ENCODE measurements at regions not wholly inside any gene's neighbourhood (a gene's known extent, or its start where the extent isn't known, plus 50 kb on each side); places are given as distances from the start of the nearest gene placed in this dataset.

GRCh38 chr17:65413390-65413789 is 148.1 kb downstream of the AXIN2 start:
- no peak overlapping the region for H3K4me3 ChIP-seq
- DNase-seq (no peak), ATAC-seq (no peak)
- H3K9me3 ChIP-seq, result no peaks in the 10 kb centered on the region
- H3K36me3 ChIP-seq (ENCODE audit: insufficient read depth in 1 of 2, low read depth in 1 of 2), result no peaks in the 10 kb centered on the region
- intact Hi-C loops (cut with DNase I), result loop anchor here in 1 of 2 donors (10.0 kb wide), 1 partner anchor 119 kb away; no protein-coding TSS in a partner anchor
- H3K27me3 ChIP-seq (ENCODE audit: insufficient read depth in 3 of 3, low read length in 2 of 3), result no peaks in the 10 kb centered on the region
- H3K4me1 ChIP-seq, result peaks cover under 1% of the 10 kb centered on the region
- WGBS, 3 donors, result 85 to 93% (median 93%) methylated on average over 2 of the region's 2 CpGs
- TF ChIP-seq CTCF (IDR thresholded peaks at IDR 0.05), result no peak
- H3K27ac ChIP-seq, result no peak overlapping the region

GRCh38 chr17:65409381-65409780 is 152.1 kb downstream of the AXIN2 start:
- 70 to 83% (median 76%) methylated on average over 1 of the region's 1 CpG for WGBS, 3 donors
- H3K27me3 ChIP-seq (ENCODE audit: insufficient read depth in 3 of 3, low read length in 2 of 3), result no peaks in the 10 kb centered on the region
- no peak overlapping the region for H3K27ac ChIP-seq
- intact Hi-C loops (cut with DNase I), result no loop called here
- ATAC-seq (no peak), DNase-seq (no peak)
- H3K4me3 ChIP-seq, result no peak overlapping the region
- peaks cover 14% of the 10 kb centered on the region for H3K4me1 ChIP-seq
- no peaks in the 10 kb centered on the region for H3K36me3 ChIP-seq (ENCODE audit: insufficient read depth in 1 of 2, low read depth in 1 of 2)
- TF ChIP-seq CTCF (IDR thresholded peaks at IDR 0.05), result no peak
- no peaks in the 10 kb centered on the region for H3K9me3 ChIP-seq

- no peaks in the 10 kb centered on the region for H3K27me3 ChIP-seq (ENCODE audit: insufficient read depth in 3 of 3, low read length in 2 of 3)
Measured at GRCh38 chr17:65408050-65408449, 153.4 kb downstream of the AXIN2 start.

GRCh38 chr17:65407017-65407416 is 154.4 kb downstream of the AXIN2 start:
- intact Hi-C loops (cut with DNase I), result no loop called here
- Histone ChIP-seq H3K4me1 (peaks cover 14% of the 10 kb centered on the region), H3K27me3 (ENCODE audit: insufficient read depth in 3 of 3, low read length in 2 of 3) (no peaks in the 10 kb centered on the region), H3K4me3 (no peak overlapping the region), H3K27ac (no peak overlapping the region), H3K9me3 (no peaks in the 10 kb centered on the region), H3K36me3 (ENCODE audit: insufficient read depth in 1 of 2, low read depth in 1 of 2) (no peaks in the 10 kb centered on the region)
- peak in 3 of 4 donors; percentile 64 to 89 (median 87) for ATAC-seq
- 42 to 62% (median 43%) methylated on average over 4 of the region's 4 CpGs for WGBS, 3 donors
- TF ChIP-seq CTCF (IDR thresholded peaks at IDR 0.05), result no peak
- DNase-seq, result no peak

More at GRCh38 chr17:65408050-65408449, 153.4 kb downstream of the AXIN2 start:
- ATAC-seq (no peak), DNase-seq (no peak)
- Histone ChIP-seq H3K27ac (no peak overlapping the region), H3K36me3 (ENCODE audit: insufficient read depth in 1 of 2, low read depth in 1 of 2) (no peaks in the 10 kb centered on the region), H3K4me1 (peaks cover 14% of the 10 kb centered on the region), H3K9me3 (no peaks in the 10 kb centered on the region), H3K4me3 (no peak overlapping the region)
- intact Hi-C loops (cut with DNase I), result no loop called here
- TF ChIP-seq CTCF (IDR thresholded peaks at IDR 0.05), result no peak
- WGBS, 3 donors, result 97 to 100% (median 98%) methylated on average over 2 of the region's 2 CpGs

- WGBS, 3 donors, result 34 to 64% (median 41%) methylated on average over 3 of the region's 3 CpGs
- no peak for TF ChIP-seq CTCF (IDR thresholded peaks at IDR 0.05)
- no peaks in the 10 kb centered on the region for H3K27me3 ChIP-seq (ENCODE audit: insufficient read depth in 3 of 3, low read length in 2 of 3)
Measured at GRCh38 chr17:65406552-65406951, 154.9 kb downstream of the AXIN2 start.

More at GRCh38 chr17:65406552-65406951, 154.9 kb downstream of the AXIN2 start:
- peaks cover 14% of the 10 kb centered on the region for H3K4me1 ChIP-seq
- H3K9me3 ChIP-seq, result no peaks in the 10 kb centered on the region
- H3K27ac ChIP-seq, result no peak overlapping the region
- ATAC-seq (peak in 2 of 4 donors; percentile 40 to 59), DNase-seq (no peak)
- no peaks in the 10 kb centered on the region for H3K36me3 ChIP-seq (ENCODE audit: insufficient read depth in 1 of 2, low read depth in 1 of 2)
- no peak overlapping the region for H3K4me3 ChIP-seq
- intact Hi-C loops (cut with DNase I), result no loop called here
